SW480 (cell line): ENCODE measurements at regions not wholly inside any gene's neighbourhood (a gene's known extent, or its start where the extent isn't known, plus 50 kb on each side); places are given as distances from the start of the nearest gene placed in this dataset.

Experiments
- DNase-seq: peaks from one replicate; pipeline ENCODE4 v3.0.0-alpha.2; 2016; ENCODE audit warnings: low spot score

DNA sequence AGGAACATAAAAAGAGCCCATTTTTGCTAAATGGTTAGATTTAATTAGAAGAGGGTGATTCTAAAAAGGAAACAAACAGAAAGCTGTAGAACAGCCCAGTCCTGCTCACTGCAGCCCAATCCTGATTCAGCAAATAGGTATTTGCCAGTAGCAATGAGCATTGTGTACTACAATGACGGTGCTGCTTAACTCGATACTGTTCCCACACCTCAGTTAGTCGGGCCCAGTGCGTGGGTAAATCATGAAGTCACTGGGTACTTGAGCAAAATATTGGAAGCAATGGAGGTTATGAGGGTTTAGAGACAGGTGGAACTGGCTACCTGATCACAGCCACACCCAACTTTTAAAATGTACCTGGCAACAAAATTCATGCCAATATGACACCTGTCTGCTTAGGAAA is 101.5 kb upstream of the ADGRL2 start:
- DNase-seq = no peak

DNA sequence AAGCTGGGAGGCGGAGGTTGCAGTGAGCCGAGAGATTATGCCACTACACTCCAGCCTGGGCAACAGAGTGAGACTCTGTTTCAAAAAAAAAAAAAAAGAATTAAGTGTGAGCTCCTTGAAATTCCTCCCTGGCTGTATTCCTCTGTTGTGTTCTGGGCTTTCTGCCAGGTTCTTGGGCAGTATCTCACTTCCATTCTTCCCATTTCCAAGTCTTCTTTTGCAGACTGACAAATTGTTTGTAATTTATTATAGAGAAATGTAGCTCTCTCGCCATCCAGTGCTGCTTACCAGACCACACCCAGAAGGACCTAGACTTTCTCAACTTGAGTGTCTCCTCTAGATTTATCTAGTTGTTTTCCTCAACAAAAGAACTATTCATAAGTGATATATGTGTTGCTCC is 105.0 kb upstream of the ADGRL2 start:
- DNase-seq = no peak

GRCh38 chr1:81693316-81693715 is 107.4 kb upstream of the ADGRL2 start:
- DNase-seq = no peak

DNA sequence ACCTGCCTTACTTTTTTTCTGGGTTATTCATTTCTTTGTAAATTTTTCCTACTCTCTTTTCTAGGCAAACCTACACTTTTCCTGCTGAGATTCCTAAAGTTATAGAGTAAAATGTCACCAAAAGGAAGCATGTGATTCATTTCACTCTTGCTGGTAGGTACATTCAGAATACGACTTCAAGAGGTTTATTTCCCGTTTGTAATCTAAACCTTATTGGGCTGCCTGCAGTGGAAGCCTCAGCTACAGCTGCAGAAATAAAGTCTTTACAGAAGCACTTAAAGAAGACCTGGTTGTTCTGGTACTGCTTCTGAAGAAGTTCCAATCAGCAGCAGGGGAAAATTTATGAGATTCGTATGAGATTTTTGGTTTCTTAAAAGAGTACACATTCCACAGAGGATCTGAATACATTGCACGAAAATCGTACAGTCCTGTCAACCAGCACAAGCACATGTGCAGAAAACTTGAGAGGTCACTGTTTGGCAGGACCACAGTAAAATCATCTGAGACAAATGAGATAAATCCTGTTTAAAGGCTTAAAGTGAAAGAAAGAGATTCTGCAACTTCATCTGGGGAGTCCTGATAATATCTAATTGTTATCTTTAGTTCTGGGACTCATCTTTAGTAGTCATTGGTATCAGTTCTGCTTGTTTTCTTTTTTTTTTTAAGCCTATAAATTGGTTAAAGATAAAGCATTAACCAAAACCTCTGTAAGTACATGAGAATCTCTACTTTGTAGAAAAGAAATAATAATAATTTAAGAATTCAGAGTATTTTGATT is 109.9 kb upstream of the ADGRL2 start:
- DNase-seq = no peak

DNA sequence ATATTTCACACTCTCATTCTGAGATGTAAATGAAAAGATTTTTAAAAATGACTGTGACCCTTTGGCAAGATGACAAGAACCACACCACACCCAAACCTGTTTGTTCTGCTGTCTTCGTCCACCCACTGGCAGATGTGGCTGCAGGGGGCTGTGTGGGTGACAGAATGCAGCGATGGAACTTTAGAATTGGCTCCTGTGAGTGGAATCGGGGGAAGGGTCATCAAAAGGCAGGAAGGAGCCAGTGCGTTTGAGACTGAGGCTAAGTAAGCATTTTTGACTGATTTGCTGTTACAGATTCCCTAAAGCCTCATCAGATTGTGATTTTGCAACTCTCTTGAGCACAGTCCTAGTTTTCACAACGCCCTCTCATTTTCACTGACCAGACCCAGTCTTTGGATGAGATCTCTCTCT is 111.2 kb upstream of the ADGRL2 start:
- DNase-seq = no peak

DNA sequence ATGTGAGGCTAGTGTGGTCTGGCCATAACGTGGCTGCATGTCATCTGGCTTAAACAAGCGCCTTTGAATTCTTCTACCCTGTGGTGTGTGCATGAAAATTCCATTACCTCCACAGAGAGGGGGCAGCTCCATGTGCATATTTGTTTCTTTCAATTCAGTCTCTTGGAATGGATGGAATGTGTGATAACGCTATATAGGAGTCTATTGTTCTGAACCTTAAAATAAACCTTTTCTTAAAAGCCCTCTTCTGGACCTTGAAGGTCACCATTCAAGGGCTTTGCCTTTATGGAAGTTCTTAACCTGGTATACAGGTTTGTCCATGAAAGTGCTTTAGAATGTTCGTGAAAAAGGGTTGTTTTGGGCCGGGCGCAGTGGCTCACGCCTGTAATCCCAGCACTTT is 118.2 kb upstream of the ADGRL2 start:
- DNase-seq = no peak

GRCh38 chr1:81681601-81682266 is 119.0 kb upstream of the ADGRL2 start:
- DNase-seq = no peak

GRCh38 chr1:81681114-81681513 is 119.6 kb upstream of the ADGRL2 start:
- DNase-seq = no peak

- DNase-seq = no peak
These were observed 120.8 kb upstream of the ADGRL2 start for GRCh38 chr1:81679942-81680341.

GRCh38 chr1:81678779-81679178 is 122.0 kb upstream of the ADGRL2 start:
- no peak for DNase-seq

- DNase-seq = no peak
These were observed 128.0 kb upstream of the ADGRL2 start for GRCh38 chr1:81672766-81673165.

- no peak for DNase-seq
These were observed 129.7 kb upstream of the ADGRL2 start for GRCh38 chr1:81671038-81671437.

DNA sequence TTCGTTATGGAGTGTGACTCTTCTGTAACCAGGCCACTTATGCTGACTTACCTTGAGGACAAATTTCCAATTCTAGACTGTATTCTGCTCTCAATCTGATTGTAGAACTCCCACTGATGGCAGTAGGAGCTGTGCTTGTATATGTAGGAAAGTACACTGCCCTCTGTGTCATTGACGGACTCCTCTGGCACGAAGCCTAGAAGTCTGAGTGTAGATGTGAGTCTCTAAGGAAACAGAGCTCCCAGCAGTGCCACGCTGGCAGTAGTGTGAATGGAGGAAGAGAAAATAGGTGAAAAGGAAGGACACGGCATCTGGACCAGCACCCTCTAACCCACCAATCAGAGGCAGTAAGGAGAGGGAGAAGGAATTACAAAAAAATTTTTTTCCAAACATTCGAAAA is 130.4 kb upstream of the ADGRL2 start:
- no peak for DNase-seq

DNA sequence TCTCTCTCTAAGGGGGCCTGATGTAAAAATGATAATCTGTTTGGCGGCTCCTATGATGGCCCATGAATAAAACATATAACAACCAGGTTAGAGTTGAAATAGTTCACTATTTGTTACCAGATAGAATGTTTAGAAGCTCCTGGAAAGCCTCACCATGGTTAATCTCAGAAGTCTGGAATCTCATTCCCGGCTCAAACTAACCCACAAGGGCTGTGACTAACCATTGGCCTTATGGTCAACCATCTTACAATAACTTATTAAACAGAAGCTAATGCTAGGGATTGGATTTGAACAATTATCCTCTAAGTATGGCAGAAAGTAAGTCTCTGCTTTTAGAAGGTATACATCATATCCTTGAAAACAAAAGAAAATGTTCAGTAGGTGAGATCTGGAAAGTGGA is 134.1 kb upstream of the ADGRL2 start:
- no peak for DNase-seq

- no peak for DNase-seq
These were observed 136.4 kb upstream of the ADGRL2 start for GRCh38 chr1:81664341-81664740.

DNA sequence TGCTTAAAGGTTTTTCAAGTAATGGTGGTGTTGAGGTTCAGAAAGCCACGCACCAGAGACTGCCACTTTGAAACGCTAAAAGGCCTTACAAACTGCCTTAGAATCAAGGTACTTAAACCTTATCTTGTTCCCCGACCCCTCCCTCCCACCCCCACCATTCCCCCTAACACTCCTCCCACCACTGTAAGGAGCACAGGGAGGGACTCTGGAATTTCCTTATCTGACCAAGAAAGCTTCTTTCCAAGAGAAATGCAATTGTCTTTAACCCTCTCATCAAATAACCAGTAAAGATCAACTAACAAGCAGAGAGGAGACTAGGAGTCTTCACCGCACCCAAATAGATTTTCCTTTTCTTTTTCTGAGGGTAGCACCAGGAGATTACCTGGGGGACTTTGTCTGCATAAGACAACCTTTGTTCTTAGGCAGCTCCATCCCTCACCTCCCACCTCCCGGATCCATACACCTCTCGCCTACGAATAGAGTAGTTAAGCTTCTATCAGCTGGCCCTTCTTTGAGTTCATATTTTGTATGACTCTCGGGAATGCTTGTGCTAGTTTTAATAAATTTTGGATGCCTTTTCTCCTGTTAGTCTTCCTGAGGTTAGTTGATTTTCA is 137.7 kb upstream of the ADGRL2 start:
- no peak for DNase-seq

GRCh38 chr1:81660286-81660685 is 140.4 kb upstream of the ADGRL2 start:
- DNase-seq = no peak

DNA sequence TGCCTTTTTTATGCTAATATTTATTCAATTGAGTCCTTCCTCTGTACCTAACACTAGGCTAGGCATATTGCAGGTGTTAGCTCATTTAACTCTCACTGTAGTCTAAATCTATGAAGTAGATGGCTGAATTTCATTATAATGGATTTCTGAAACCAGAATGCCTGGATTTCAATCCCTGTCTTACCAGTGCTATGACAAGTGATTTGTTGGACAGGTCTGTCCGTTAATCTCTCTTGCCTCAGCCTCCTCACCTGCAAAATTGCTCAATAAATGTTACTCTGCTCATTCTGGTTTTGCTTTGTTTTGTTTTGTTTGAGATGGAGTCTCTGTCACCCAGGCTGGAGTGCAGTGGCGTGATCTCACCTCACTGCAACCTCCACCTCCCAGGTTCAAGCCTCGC is 146.1 kb upstream of the ADGRL2 start:
- DNase-seq = no peak

DNA sequence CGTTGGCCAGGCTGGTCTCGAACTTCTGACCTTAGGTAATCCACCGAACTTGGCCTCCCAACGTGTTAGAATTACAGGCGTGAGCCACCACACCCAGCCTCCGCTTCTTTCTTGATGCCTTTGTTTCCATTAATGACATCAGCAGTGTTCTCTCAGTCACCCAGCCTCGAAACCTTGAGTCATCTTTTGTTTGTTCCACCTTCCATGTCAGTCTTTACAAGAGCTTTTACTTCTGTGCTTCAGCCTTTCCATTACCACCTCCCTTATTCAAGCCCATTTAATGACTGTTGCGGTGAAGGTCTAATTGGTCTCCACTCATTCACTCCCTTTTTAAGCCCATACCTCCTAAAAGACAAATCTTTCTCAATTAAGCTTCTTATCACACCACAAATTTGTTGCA is 146.6 kb upstream of the ADGRL2 start:
- no peak for DNase-seq

DNA sequence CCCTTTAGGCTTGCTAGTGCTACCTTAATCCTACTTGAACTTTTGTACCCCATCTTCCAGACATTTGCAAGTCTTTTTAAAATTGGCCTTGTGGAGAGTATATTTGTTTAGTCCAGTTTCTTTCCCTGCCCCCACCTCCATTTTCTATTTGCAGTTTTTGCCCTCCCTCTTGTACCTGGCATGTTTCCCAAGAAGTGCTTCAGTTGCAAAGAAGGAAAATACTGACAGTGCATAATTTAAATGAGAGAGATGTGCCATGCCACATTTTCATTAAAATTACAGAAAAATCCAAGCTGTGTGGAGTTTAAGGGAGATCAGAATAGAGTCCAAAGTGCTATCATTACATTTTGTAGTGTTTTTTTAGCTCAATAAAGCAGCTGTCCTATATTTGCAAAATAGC is 150.0 kb upstream of the ADGRL2 start:
- no peak for DNase-seq

DNA sequence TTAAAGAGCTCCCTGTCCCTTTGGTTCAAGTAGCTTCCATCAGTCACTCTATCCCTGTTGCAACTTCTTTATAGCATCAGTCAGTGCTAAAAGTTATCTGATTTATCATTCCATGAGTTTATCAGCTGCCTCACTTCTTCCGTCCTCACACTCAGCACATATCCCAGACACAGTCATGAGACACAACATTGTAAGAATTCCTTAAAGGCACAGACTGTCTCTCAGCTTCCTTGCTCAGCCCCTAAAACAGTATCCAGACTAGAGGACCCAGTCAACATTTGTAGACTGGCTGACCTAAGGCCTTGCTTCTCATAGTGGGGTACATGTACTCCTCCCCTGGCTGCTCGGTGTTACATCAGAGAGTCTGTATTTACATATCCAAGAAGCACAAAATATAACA is 164.9 kb upstream of the ADGRL2 start:
- DNase-seq = no peak

DNA sequence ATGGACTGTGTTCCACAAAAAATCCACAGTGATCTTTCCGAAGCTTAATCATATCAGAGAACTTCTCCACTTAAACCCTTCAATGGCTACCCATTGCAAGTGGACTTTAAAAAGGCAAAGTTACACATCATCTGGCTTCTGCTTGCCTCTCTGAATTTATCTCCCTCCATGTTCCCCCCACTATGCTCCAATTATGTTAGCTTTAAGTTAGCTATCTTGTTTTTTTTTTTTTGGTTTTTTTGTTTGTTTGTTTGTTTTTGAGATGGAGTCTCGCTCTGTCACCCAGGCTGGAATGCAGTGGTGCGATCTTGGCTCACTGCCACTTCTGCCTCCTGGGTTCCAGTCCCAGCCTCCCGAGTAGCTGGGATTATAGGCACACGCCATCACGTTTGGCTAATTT is 166.4 kb upstream of the ADGRL2 start:
- DNase-seq = no peak

- no peak for DNase-seq
These were observed 181.6 kb upstream of the ADGRL2 start for GRCh38 chr1:81619156-81619555.

GRCh38 chr1:81618376-81618775 is 182.4 kb upstream of the ADGRL2 start:
- no peak for DNase-seq
